HUES64 (cell line): ENCODE measurements at regions not wholly inside any gene's neighbourhood (a gene's known extent, or its start where the extent isn't known, plus 50 kb on each side); places are given as distances from the start of the nearest gene placed in this dataset.

Experiments used
- H3K27ac ChIP-seq: 2 replicates; pipeline ENCODE4 v1.7.0; 2013; ENCODE audit warnings: low read depth, low read length, inconsistent platforms
- H3K27me3 ChIP-seq: 2 replicates; pipeline ENCODE4 v1.6.1; 2013; ENCODE audit warnings: mild to moderate bottlenecking, low read length; ENCODE audit not compliant: insufficient read depth
- H3K36me3 ChIP-seq: 2 replicates; pipeline ENCODE4 v1.6.1; 2013; ENCODE audit warnings: mild to moderate bottlenecking, low read length; ENCODE audit not compliant: insufficient read depth
- H3K4me1 ChIP-seq: 2 replicates; pipeline ENCODE4 v1.6.1; 2013; ENCODE audit warnings: mild to moderate bottlenecking, low read length, moderate library complexity; ENCODE audit not compliant: insufficient read depth
- H3K4me3 ChIP-seq: 2 replicates; pipeline ENCODE4 v1.5.1; 2013; ENCODE audit warnings: mild to moderate bottlenecking, low read length, moderate library complexity
- H3K9ac ChIP-seq: 2 replicates; pipeline ENCODE4 v1.6.1; 2013; ENCODE audit warnings: mild to moderate bottlenecking, low read depth, low read length
- H3K9me3 ChIP-seq: 2 replicates; pipeline ENCODE4 v1.6.1; 2013; ENCODE audit warnings: low read depth, low read length; ENCODE audit not compliant: insufficient read depth
- whole genome bisulfite sequencing: fragments of 150-250, 120-280 bp; methylation state at CpG from one replicate; pipeline ENCODE4 v1.1.7; 2013; ENCODE audit warnings: missing lambda C conversion rate; 5-methylcytosine and 5-hydroxymethylcytosine counted together

DNA sequence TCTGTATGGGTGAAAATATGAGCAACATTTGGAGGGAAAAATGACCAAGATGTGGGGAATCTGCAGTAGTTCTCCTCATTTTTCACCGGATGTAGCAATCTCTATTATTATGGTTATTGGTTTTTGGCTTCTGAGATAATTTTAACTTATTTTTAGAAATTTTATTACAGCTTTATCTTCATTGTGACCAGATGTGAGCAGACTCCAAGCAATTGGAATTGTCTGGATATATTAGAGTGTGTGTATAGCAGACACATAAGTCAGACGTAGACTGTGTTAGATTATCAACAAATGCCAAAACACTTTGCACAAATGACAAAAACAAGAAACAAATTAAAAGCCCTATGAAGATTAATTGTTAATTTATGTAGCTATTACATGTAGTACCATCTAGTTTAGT lies 249.1 kb downstream of the DNAJB9 start:
- WGBS, result 100% methylated on average over 1 of the region's 2 CpGs
- Histone ChIP-seq H3K9ac (no peak overlapping the region), H3K9me3 (peaks cover 3% of the 10 kb centered on the region; the same call in 1 of the 2 replicates), H3K27ac (no peak overlapping the region), H3K36me3 (no peaks in the 10 kb centered on the region), H3K27me3 (no peaks in the 10 kb centered on the region), H3K4me1 (no peaks in the 10 kb centered on the region), H3K4me3 (no peak overlapping the region)

DNA sequence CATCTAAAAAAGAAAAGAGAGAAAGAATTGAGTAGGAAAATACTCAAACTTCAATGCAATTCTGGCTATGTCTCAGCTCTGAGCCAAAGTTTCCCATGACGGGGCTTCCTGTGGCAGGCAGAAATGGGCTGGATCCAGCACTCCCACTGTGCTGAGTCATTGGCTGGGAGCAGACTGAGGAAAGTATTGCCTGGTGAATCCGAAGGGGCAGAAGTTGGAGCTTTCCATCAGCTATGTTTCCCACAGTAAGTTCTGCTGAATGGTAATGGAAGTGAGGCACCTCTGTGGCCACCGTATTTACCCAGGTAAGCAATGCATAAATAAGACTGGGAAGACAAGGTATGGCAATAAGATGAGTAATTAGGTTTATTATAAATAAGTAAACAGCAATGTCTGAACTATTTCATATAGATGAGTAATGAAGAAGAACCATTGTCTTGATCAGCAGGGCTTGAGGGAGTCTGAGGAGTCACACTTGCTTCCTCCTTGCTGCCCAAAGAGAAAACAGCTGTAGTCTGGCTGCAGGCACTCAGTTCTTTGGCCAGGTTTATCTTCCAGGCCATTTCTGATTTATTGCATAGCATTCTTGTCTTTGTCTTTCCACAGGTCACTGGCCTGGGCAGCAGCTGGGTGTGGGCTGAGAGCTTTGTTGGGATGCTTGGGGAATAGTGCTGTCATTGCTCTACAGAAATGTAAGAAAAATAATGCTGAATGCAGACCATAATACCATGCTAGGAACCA lies 255.3 kb downstream of the DNAJB9 start:
- Histone ChIP-seq H3K9ac (no peak overlapping the region), H3K27ac (no peak overlapping the region), H3K9me3 (no peaks in the 10 kb centered on the region), H3K4me1 (peaks cover 7% of the 10 kb centered on the region), H3K4me3 (no peak overlapping the region), H3K27me3 (no peaks in the 10 kb centered on the region), H3K36me3 (no peaks in the 10 kb centered on the region)
- WGBS, result 83% methylated on average over 3 of the region's 3 CpGs

- Histone ChIP-seq H3K27ac (no peak overlapping the region), H3K4me1 (peaks cover 7% of the 10 kb centered on the region), H3K4me3 (no peak overlapping the region), H3K9ac (no peak overlapping the region), H3K9me3 (no peaks in the 10 kb centered on the region), H3K36me3 (no peaks in the 10 kb centered on the region), H3K27me3 (no peaks in the 10 kb centered on the region)
- WGBS, result 94% methylated on average over 2 of the region's 2 CpGs
Observed at GRCh38 chr7:108825581-108825909, 255.9 kb downstream of the DNAJB9 start.

DNA sequence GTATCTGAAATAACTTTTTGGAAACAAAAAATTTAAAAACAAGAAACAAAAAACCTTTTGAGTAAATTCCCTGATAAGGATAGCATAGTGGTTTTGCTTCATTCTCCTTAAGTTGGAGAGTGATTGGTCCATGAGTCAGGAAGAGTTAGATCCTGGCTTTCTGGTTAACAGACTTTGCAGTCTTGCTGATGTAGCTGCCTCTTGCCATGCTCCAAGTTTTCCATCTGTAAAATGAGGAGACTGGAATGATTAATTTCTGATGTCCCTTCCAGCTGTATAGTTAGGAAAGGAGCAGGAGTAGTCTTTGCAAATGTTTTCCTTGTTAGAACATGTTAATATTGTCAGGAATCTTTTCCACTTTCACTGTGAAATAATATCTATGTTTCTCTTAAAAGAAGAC lies 266.6 kb downstream of the DNAJB9 start:
- H3K4me3 ChIP-seq, result no peak overlapping the region
- H3K9ac ChIP-seq, result no peak overlapping the region
- peaks cover 14% of the 10 kb centered on the region for H3K9me3 ChIP-seq
- H3K4me1 ChIP-seq, result no peaks in the 10 kb centered on the region
- H3K36me3 ChIP-seq, result no peaks in the 10 kb centered on the region
- no peaks in the 10 kb centered on the region for H3K27me3 ChIP-seq
- no peak overlapping the region for H3K27ac ChIP-seq

DNA sequence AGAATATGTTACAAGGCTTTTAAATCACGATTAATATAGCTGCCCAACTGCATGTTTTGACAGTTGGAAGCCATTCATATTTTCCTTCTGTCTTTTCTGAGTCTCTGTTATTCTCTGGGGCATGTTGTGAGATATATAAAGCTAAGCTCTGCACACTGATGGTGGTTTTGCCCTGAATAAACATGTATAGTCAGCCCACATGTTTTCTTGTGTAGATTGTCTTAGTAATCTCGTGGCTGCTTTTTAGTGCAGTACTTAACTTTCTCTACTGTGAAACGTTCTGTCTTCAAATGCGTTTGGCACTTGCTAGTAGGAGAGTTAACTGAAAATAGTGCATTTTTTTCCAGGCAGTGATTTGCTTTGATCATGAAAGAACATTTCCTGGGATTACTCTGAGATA lies 268.5 kb downstream of the DNAJB9 start:
- Histone ChIP-seq H3K36me3 (no peaks in the 10 kb centered on the region), H3K27me3 (no peaks in the 10 kb centered on the region), H3K4me1 (no peaks in the 10 kb centered on the region), H3K4me3 (no peak overlapping the region), H3K27ac (no peak overlapping the region), H3K9ac (no peak overlapping the region), H3K9me3 (peaks cover 12% of the 10 kb centered on the region)
- WGBS, result 96% methylated on average over 4 of the region's 4 CpGs

DNA sequence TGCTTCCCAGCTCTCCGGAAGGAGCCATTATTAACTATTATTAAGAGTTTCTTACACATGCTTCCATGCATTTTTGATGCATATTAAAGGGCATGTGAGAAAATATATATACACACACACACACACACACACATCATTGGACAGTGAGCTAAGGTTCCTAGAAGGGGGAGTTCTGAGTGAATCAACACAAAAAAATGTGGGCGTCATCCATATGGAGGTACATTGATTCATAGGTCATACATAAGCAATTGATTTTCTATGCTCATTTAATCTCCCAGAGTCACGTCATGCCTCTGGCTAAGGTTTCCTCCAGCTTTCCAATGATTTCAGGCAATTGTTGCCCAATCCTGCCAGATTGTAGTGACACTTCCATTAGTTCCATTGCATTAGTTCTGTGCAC lies 269.4 kb downstream of the DNAJB9 start:
- Histone ChIP-seq H3K4me3 (no peak overlapping the region), H3K9ac (no peak overlapping the region), H3K36me3 (no peaks in the 10 kb centered on the region), H3K27ac (no peak overlapping the region), H3K9me3 (peaks cover 7% of the 10 kb centered on the region), H3K4me1 (no peaks in the 10 kb centered on the region), H3K27me3 (no peaks in the 10 kb centered on the region)
- WGBS, result 0% methylated on average over 2 of the region's 3 CpGs

GRCh38 chr7:108845951-108846350 lies 276.3 kb downstream of the DNAJB9 start:
- H3K9ac ChIP-seq, result no peak overlapping the region
- no peaks in the 10 kb centered on the region for H3K27me3 ChIP-seq
- H3K4me1 ChIP-seq, result no peaks in the 10 kb centered on the region
- no peaks in the 10 kb centered on the region for H3K9me3 ChIP-seq
- H3K36me3 ChIP-seq, result no peaks in the 10 kb centered on the region
- no peak overlapping the region for H3K4me3 ChIP-seq
- H3K27ac ChIP-seq, result no peak overlapping the region

- H3K36me3 ChIP-seq, result no peaks in the 10 kb centered on the region
- H3K9me3 ChIP-seq, result no peaks in the 10 kb centered on the region
- H3K4me3 ChIP-seq, result no peak overlapping the region
- H3K4me1 ChIP-seq, result no peaks in the 10 kb centered on the region
- no peaks in the 10 kb centered on the region for H3K27me3 ChIP-seq
- no peak overlapping the region for H3K27ac ChIP-seq
- WGBS, result 93% methylated on average over 7 of the region's 7 CpGs
- H3K9ac ChIP-seq, result no peak overlapping the region
Observed at GRCh38 chr7:108846471-108846870, 276.8 kb downstream of the DNAJB9 start.

GRCh38 chr7:108848486-108848885 lies 278.8 kb downstream of the DNAJB9 start:
- 90% methylated on average over 5 of the region's 5 CpGs for WGBS
- Histone ChIP-seq H3K9me3 (no peaks in the 10 kb centered on the region), H3K4me1 (no peaks in the 10 kb centered on the region), H3K4me3 (no peak overlapping the region), H3K27ac (no peak overlapping the region), H3K9ac (no peak overlapping the region), H3K27me3 (no peaks in the 10 kb centered on the region), H3K36me3 (no peaks in the 10 kb centered on the region)

- Histone ChIP-seq H3K9ac (no peak overlapping the region), H3K4me3 (no peak overlapping the region), H3K27me3 (no peaks in the 10 kb centered on the region), H3K4me1 (no peaks in the 10 kb centered on the region), H3K27ac (no peak overlapping the region), H3K9me3 (peaks cover 21% of the 10 kb centered on the region), H3K36me3 (no peaks in the 10 kb centered on the region)
Observed at GRCh38 chr7:108860615-108861014, 290.9 kb downstream of the DNAJB9 start.

DNA sequence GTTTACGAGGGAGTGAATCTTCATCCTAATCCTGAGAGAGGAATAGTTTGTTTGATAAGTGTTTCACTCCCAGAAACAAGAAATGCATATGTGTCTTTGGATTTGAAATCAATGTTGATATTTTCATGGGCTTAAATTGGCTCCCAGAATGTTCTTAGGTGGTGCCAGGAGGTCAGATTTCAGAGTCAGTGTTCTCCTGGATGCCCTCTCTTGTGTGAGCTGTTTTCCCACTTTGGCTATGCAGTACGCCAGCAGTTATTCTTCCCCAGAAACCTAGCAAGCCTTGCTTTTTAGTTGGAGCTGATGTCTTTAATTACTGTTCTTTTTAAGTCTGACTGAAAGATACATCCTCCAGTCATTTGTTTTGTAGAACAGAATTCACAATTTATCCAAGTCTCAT lies 291.4 kb downstream of the DNAJB9 start:
- 100% methylated on average over 1 of the region's 2 CpGs for WGBS
- Histone ChIP-seq H3K4me3 (no peak overlapping the region), H3K4me1 (no peaks in the 10 kb centered on the region), H3K27ac (no peak overlapping the region), H3K9ac (no peak overlapping the region), H3K9me3 (peaks cover 21% of the 10 kb centered on the region), H3K27me3 (no peaks in the 10 kb centered on the region), H3K36me3 (no peaks in the 10 kb centered on the region)

- no peaks in the 10 kb centered on the region for H3K36me3 ChIP-seq
- no peak overlapping the region for H3K9ac ChIP-seq
- H3K9me3 ChIP-seq, result peaks cover 21% of the 10 kb centered on the region
- H3K27ac ChIP-seq, result no peak overlapping the region
- H3K27me3 ChIP-seq, result no peaks in the 10 kb centered on the region
- no peaks in the 10 kb centered on the region for H3K4me1 ChIP-seq
- 92% methylated on average over 9 of the region's 9 CpGs for WGBS
- H3K4me3 ChIP-seq, result no peak overlapping the region
Observed at GRCh38 chr7:108863227-108863848, 293.7 kb downstream of the DNAJB9 start.
